Stomach smooth muscle (tissue), 2 donors: ENCODE measurements at regions not wholly inside any gene's neighbourhood (a gene's known extent, or its start where the extent isn't known, plus 50 kb on each side); places are given as distances from the start of the nearest gene placed in this dataset.

Experiments used
- H3K27ac ChIP-seq: one replicate; pipeline ENCODE4 v1.7.0; 2013; ENCODE audit warnings: mild to moderate bottlenecking, low read length, inconsistent platforms
- H3K27me3 ChIP-seq, 2 donors: one replicate each; pipeline ENCODE4 v1.7.0; 2013; ENCODE audit warnings: low read length in 2 of 2; ENCODE audit not compliant: insufficient read depth in 2 of 2, control insufficient read depth in 1 of 2
- H3K36me3 ChIP-seq, 2 donors: one replicate each; pipeline ENCODE4 v1.7.0; 2013; ENCODE audit warnings: low read length in 2 of 2; ENCODE audit not compliant: control insufficient read depth in 2 of 2, insufficient read depth in 2 of 2
- H3K4me1 ChIP-seq: one replicate; pipeline ENCODE4 v1.7.0; 2013; ENCODE audit warnings: low read length; ENCODE audit not compliant: control insufficient read depth, insufficient read depth
- H3K4me3 ChIP-seq, 2 donors: one replicate each; pipeline ENCODE4 v1.7.0; 2013; ENCODE audit warnings: low read length in 2 of 2
- H3K9ac ChIP-seq, 2 donors: one replicate each; pipeline ENCODE4 v1.7.0; 2013; ENCODE audit warnings: low read length in 2 of 2, mild to moderate bottlenecking in 1 of 2
- H3K9me3 ChIP-seq, 2 donors: one replicate each; pipeline ENCODE4 v1.7.0; 2013; ENCODE audit warnings: low read length in 2 of 2; ENCODE audit not compliant: control insufficient read depth in 2 of 2
- donor health status: healthy.
- donor health status: Pancreatic carcinoma.

- no peaks in the 10 kb centered on the region for H3K27me3 ChIP-seq
- H3K36me3 ChIP-seq, result peaks cover 15% of the 10 kb centered on the region in 2 donors
These were observed 166.7 kb downstream of the FAT4 start for GRCh38 chr4:125481334-125482045.

GRCh38 chr4:125482822-125483221 is 168.1 kb downstream of the FAT4 start:
- H3K4me1 ChIP-seq, result no peaks in the 10 kb centered on the region
- no peak overlapping the region for H3K9ac ChIP-seq
- peaks cover 15 to 16% of the 10 kb centered on the region in 2 donors for H3K36me3 ChIP-seq
- H3K27me3 ChIP-seq, result no peaks in the 10 kb centered on the region
- no peak overlapping the region for H3K4me3 ChIP-seq
- H3K9me3 ChIP-seq, result no peaks in the 10 kb centered on the region
- H3K27ac ChIP-seq, result no peak overlapping the region

More at GRCh38 chr4:125481334-125482045, 166.7 kb downstream of the FAT4 start:
- Histone ChIP-seq H3K27ac (no peak overlapping the region), H3K4me3 (no peak overlapping the region), H3K9me3 (no peaks in the 10 kb centered on the region), H3K9ac (no peak overlapping the region), H3K4me1 (no peaks in the 10 kb centered on the region)

- H3K27ac ChIP-seq, result no peak overlapping the region
- H3K4me3 ChIP-seq, result no peak overlapping the region
- no peaks in the 10 kb centered on the region for H3K9me3 ChIP-seq
- H3K9ac ChIP-seq, result no peak overlapping the region
- no peaks in the 10 kb centered on the region for H3K4me1 ChIP-seq
- H3K36me3 ChIP-seq, result peaks cover 15 to 20% of the 10 kb centered on the region in 2 donors
- H3K27me3 ChIP-seq, result no peaks in the 10 kb centered on the region
These were observed 168.5 kb downstream of the FAT4 start for GRCh38 chr4:125483278-125483677.

DNA sequence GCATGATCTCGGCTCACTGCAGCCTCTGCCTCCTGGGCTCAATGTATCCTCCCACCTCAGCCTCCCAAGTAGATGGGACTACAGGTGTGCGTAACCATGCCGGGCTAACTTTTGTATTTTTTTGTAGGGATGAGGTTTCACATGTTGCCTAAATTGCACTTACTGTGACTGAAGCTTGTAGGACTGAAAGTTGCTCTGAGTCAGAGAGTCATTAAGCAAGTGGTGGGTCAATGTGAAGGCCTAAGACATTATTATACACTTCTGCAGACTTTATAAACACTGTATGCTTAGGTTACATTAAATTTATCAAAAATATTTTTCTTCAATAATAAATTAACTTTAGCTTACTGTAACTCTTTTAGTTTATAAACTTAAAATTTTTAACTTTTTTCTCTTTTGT is 170.2 kb downstream of the FAT4 start:
- Histone ChIP-seq H3K9ac (no peak overlapping the region), H3K27ac (no peak overlapping the region), H3K27me3 (no peaks in the 10 kb centered on the region), H3K9me3 (no peaks in the 10 kb centered on the region), H3K4me1 (no peaks in the 10 kb centered on the region), H3K36me3 (peaks cover 12 to 26% of the 10 kb centered on the region in 2 donors), H3K4me3 (no peak overlapping the region)

DNA sequence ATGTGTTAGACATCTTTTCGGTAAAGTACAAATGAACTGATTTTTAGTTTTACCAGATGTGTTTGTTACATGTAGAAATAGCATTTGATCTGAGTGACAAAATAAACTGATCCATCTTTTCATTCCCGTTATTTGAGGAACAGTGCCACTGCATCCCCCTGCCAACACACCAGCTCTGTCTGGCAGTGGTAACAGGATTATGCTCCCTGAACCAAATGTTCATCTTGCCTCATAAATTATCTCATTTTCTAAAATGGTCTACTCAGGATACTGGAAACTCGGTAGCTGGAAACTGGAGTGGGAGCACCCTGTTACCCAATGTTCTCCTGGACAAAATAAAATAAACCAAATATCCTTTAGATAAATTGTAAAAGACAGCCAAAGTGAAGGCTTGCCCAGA is 171.6 kb downstream of the FAT4 start:
- Histone ChIP-seq H3K27ac (no peak overlapping the region), H3K27me3 (no peaks in the 10 kb centered on the region), H3K4me1 (no peaks in the 10 kb centered on the region), H3K9ac (no peak overlapping the region), H3K36me3 (peaks cover 25 to 35% of the 10 kb centered on the region in 2 donors), H3K9me3 (no peaks in the 10 kb centered on the region), H3K4me3 (no peak overlapping the region)

GRCh38 chr4:125489952-125490690 is 175.4 kb downstream of the FAT4 start:
- Histone ChIP-seq H3K4me3 (no peak overlapping the region), H3K27me3 (no peaks in the 10 kb centered on the region), H3K9me3 (no peaks in the 10 kb centered on the region), H3K36me3 (peaks cover 16 to 22% of the 10 kb centered on the region in 2 donors), H3K27ac (no peak overlapping the region), H3K4me1 (no peaks in the 10 kb centered on the region), H3K9ac (no peak overlapping the region)

GRCh38 chr4:125492957-125493356 is 178.2 kb downstream of the FAT4 start:
- Histone ChIP-seq H3K9me3 (no peaks in the 10 kb centered on the region), H3K27ac (no peak overlapping the region), H3K9ac (no peak overlapping the region)

GRCh38 chr4:125497861-125498260 is 183.1 kb downstream of the FAT4 start:
- no peaks in the 10 kb centered on the region for H3K27me3 ChIP-seq
- H3K9me3 ChIP-seq, result no peaks in the 10 kb centered on the region
- H3K27ac ChIP-seq, result no peak overlapping the region
- no peaks in the 10 kb centered on the region for H3K36me3 ChIP-seq
- no peak overlapping the region for H3K4me3 ChIP-seq
- no peaks in the 10 kb centered on the region for H3K4me1 ChIP-seq
- H3K9ac ChIP-seq, result no peak overlapping the region

More at GRCh38 chr4:125492957-125493356, 178.2 kb downstream of the FAT4 start:
- Histone ChIP-seq H3K4me3 (no peak overlapping the region), H3K36me3 (peaks cover 16 to 20% of the 10 kb centered on the region in 2 donors), H3K27me3 (no peaks in the 10 kb centered on the region), H3K4me1 (no peaks in the 10 kb centered on the region)

DNA sequence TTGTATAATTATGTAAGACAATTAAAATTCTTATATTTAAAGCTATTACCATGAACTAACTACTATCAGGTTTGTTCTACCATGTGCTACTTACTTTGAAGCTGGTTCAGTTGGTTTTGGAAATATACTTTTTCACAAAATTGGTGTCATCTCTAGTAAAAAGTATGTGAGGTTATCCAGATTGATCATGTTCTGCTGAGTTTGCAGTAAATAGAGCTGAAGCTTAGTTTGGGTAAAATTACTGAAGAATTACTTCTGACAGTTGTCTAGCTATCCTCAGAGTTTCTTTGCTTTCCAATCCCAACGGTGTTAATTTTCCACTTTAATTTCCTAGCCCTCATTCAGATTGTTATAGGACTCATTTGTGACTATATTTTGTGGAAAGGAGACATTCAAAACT is 184.2 kb downstream of the FAT4 start:
- Histone ChIP-seq H3K4me1 (no peaks in the 10 kb centered on the region), H3K9me3 (no peaks in the 10 kb centered on the region), H3K36me3 (no peaks in the 10 kb centered on the region), H3K9ac (no peak overlapping the region), H3K4me3 (no peak overlapping the region), H3K27me3 (no peaks in the 10 kb centered on the region), H3K27ac (no peak overlapping the region)

DNA sequence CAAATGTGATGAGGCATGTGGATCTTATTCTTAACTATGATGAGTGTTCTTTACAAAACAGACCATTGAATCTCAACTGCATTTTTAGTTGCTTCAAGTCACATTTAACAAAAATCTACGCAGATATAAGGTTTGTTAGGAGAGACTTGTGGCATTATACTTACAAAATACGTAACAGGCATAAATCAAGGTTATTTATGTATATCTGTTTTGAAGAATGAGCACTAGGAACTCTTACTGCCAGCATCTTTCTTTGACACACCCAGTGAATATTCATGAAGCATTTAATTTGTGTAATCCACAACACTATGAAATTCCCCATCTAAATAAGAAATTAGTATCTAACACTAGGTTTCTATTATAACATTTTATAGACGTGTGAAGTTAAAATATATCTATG is 186.3 kb downstream of the FAT4 start:
- no peaks in the 10 kb centered on the region for H3K27me3 ChIP-seq
- H3K4me3 ChIP-seq, result no peak overlapping the region
- H3K36me3 ChIP-seq, result no peaks in the 10 kb centered on the region
- H3K4me1 ChIP-seq, result no peaks in the 10 kb centered on the region
- H3K9me3 ChIP-seq, result no peaks in the 10 kb centered on the region
- H3K27ac ChIP-seq, result no peak overlapping the region
- no peak overlapping the region for H3K9ac ChIP-seq

DNA sequence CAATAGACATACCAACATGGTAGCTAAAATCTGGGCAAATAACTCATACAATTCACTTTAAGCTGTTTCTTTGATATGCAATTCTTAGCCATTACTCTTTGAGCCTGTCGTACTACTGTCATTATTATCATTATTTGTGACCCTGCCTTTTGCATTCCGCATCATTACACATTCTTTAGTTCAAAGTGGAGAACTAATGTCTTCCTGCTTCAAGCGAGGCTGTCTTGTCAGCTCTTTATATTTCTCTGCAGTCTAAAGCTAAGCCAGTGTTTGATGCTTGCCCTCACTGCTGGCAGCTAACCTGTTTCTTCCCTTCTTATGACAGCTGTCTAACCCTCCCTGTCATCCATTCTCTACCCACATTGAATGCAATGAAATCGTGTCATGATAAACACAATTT is 186.8 kb downstream of the FAT4 start:
- Histone ChIP-seq H3K27ac (no peak overlapping the region), H3K4me1 (no peaks in the 10 kb centered on the region), H3K4me3 (no peak overlapping the region), H3K27me3 (no peaks in the 10 kb centered on the region), H3K36me3 (no peaks in the 10 kb centered on the region), H3K9ac (no peak overlapping the region), H3K9me3 (no peaks in the 10 kb centered on the region)
